ENCODE measurements at regions not wholly inside any gene's neighbourhood (a gene's known extent, or its start where the extent isn't known, plus 50 kb on each side); places are given as distances from the start of the nearest gene placed in this dataset.

GRCh38 chr6:156694679-156695078, 82.5 kb upstream of the ARID1B start:
- TF ChIP-seq EZH2phosphoT487 (IDR thresholded peaks at IDR 0.05; ENCODE audit: low read depth) (no peak), CTCF (IDR thresholded peaks at IDR 0.05; ENCODE audit: low read depth, low read length) (no peak)
